Type B pancreatic cell (in vitro differentiated cells): ENCODE measurements at regions not wholly inside any gene's neighbourhood (a gene's known extent, or its start where the extent isn't known, plus 50 kb on each side); places are given as distances from the start of the nearest gene placed in this dataset.

Experiments used
- DNase-seq: peaks from one replicate; pipeline ENCODE4 v3.0.0; 2021; ENCODE audit warnings: mixed read lengths; ENCODE audit not compliant: unreplicated experiment; ENCODE audit errors: extremely low spot score
- H3K27ac Mint-ChIP-seq: 2 replicates; pipeline ENCODE4 v1.8.0; 2021; ENCODE audit warnings: mild to moderate bottlenecking, mixed read lengths
- H3K27me3 Mint-ChIP-seq: 2 replicates; pipeline ENCODE4 v1.8.0; 2021; ENCODE audit warnings: mixed read lengths
- H3K36me3 Mint-ChIP-seq: 2 replicates; pipeline ENCODE4 v1.8.0; 2021; ENCODE audit warnings: mixed read lengths
- H3K4me1 Mint-ChIP-seq: one replicate; pipeline ENCODE4 v1.8.0; 2021; ENCODE audit warnings: mixed read lengths; ENCODE audit not compliant: unreplicated experiment
- H3K4me3 Mint-ChIP-seq: 2 replicates; pipeline ENCODE4 v1.8.0; 2021; ENCODE audit warnings: mild to moderate bottlenecking, mixed read lengths
- H3K9me3 Mint-ChIP-seq: 2 replicates; pipeline ENCODE4 v1.8.0; 2021; ENCODE audit warnings: mixed read lengths
- CTCF ChIP-seq: fragments of 200-600 bp; sonication (generic); conservative IDR thresholded peaks from 2 replicates; pipeline ENCODE4 v1.5.0; 2021; ENCODE audit warnings: antibody characterized with exemption, mild to moderate bottlenecking

GRCh38 chr2:13089971-13090370 lies 373.2 kb downstream of the TRIB2 start:
- Mint-ChIP-seq H3K4me1 (no peaks in the 10 kb centered on the region), H3K27me3 (peaks cover 2% of the 10 kb centered on the region), H3K4me3 (no peak overlapping the region), H3K27ac (no peak overlapping the region), H3K9me3 (no peaks in the 10 kb centered on the region), H3K36me3 (no peaks in the 10 kb centered on the region)
- no peak for TF ChIP-seq CTCF
- no peak for DNase-seq

- H3K9me3 Mint-ChIP-seq, result no peaks in the 10 kb centered on the region
- peaks cover 2% of the 10 kb centered on the region for H3K27me3 Mint-ChIP-seq
- TF ChIP-seq CTCF, result no peak
- no peak overlapping the region for H3K4me3 Mint-ChIP-seq
- H3K36me3 Mint-ChIP-seq, result no peaks in the 10 kb centered on the region
- DNase-seq, result no peak
- H3K4me1 Mint-ChIP-seq, result no peaks in the 10 kb centered on the region
- no peak overlapping the region for H3K27ac Mint-ChIP-seq
Observed at GRCh38 chr2:13091455-13091854, 374.7 kb downstream of the TRIB2 start.

GRCh38 chr2:13091861-13092378 lies 375.2 kb downstream of the TRIB2 start:
- DNase-seq, result no peak
- Mint-ChIP-seq H3K27ac (no peak overlapping the region), H3K4me1 (no peaks in the 10 kb centered on the region), H3K36me3 (no peaks in the 10 kb centered on the region), H3K4me3 (no peak overlapping the region), H3K27me3 (peaks cover 2% of the 10 kb centered on the region), H3K9me3 (peaks cover 1% of the 10 kb centered on the region)
- TF ChIP-seq CTCF, result no peak

- H3K36me3 Mint-ChIP-seq, result no peaks in the 10 kb centered on the region
- peaks cover 3% of the 10 kb centered on the region for H3K27me3 Mint-ChIP-seq
- no peak overlapping the region for H3K27ac Mint-ChIP-seq
Observed at GRCh38 chr2:13093416-13093991, 376.8 kb downstream of the TRIB2 start.

GRCh38 chr2:13102397-13103063 lies 385.8 kb downstream of the TRIB2 start:
- no peak for TF ChIP-seq CTCF
- Mint-ChIP-seq H3K36me3 (no peaks in the 10 kb centered on the region), H3K27me3 (peaks cover 15% of the 10 kb centered on the region), H3K4me3 (no peak overlapping the region), H3K27ac (no peak overlapping the region), H3K4me1 (no peaks in the 10 kb centered on the region), H3K9me3 (peaks cover 12% of the 10 kb centered on the region)
- DNase-seq, result no peak

More at GRCh38 chr2:13093416-13093991, 376.8 kb downstream of the TRIB2 start:
- no peak for DNase-seq
- Mint-ChIP-seq H3K4me3 (no peak overlapping the region), H3K4me1 (no peaks in the 10 kb centered on the region), H3K9me3 (peaks cover 7% of the 10 kb centered on the region)
- TF ChIP-seq CTCF, result no peak
